WI38 (cell line): ENCODE measurements at regions not wholly inside any gene's neighbourhood (a gene's known extent, or its start where the extent isn't known, plus 50 kb on each side); places are given as distances from the start of the nearest gene placed in this dataset.
"Not testable (repeated sequence)": the region's sequence is repeated elsewhere in the genome, so short reads cannot be mapped to it uniquely, and the experiment has no call there.

Experiments used
- H3K4me3 ChIP-seq: 2 replicates; pipeline ENCODE4 v1.5.1; 2011; ENCODE audit warnings: low read depth, mild to moderate bottlenecking, control low read depth, low read length
- CTCF ChIP-seq: IDR thresholded peaks from 2 replicates; pipeline ENCODE4 v1.5.1; 2012; ENCODE audit warnings: low read depth, mild to moderate bottlenecking, control low read depth, low read length

- no peak for TF ChIP-seq CTCF
- no peak overlapping the region for H3K4me3 ChIP-seq
Observed at GRCh38 chr1:213332491-213332890, 281.4 kb downstream of the RPS6KC1 start.

- H3K4me3 ChIP-seq = no peak overlapping the region
- TF ChIP-seq CTCF = no peak
Observed at GRCh38 chr1:213333121-213333520, 282.1 kb downstream of the RPS6KC1 start.

- TF ChIP-seq CTCF = no peak
Observed at GRCh38 chr1:213335084-213335483, 284.0 kb downstream of the RPS6KC1 start.

GRCh38 chr1:213337025-213337678, 286.1 kb downstream of the RPS6KC1 start:
- TF ChIP-seq CTCF = no peak

More at GRCh38 chr1:213335084-213335483, 284.0 kb downstream of the RPS6KC1 start:
- no peak overlapping the region for H3K4me3 ChIP-seq

DNA sequence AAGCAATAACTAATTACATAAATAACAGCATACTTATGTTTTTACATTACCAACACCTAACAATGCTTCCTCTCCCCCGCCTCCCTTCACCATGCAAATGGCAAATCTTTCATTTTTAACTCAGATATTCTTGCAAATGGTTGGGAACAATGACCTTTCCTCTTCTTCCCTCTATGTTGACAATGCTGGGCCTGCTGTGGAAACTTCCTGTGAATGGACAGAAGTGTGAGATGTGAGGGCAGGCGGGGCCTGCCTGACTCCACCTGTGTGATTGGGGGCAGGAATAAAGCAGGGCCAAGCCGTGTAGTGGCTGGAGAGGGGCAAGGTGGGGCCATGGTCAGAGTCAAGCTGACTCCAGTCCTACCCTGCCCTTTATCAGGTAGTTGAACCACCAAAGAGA, 289.6 kb downstream of the RPS6KC1 start:
- no peak overlapping the region for H3K4me3 ChIP-seq
- no peak for TF ChIP-seq CTCF

More at GRCh38 chr1:213337025-213337678, 286.1 kb downstream of the RPS6KC1 start:
- H3K4me3 ChIP-seq = no peak overlapping the region

- H3K4me3 ChIP-seq = no peak overlapping the region
- TF ChIP-seq CTCF = no peak
Observed at GRCh38 chr1:213345621-213346020, 294.6 kb downstream of the RPS6KC1 start.

DNA sequence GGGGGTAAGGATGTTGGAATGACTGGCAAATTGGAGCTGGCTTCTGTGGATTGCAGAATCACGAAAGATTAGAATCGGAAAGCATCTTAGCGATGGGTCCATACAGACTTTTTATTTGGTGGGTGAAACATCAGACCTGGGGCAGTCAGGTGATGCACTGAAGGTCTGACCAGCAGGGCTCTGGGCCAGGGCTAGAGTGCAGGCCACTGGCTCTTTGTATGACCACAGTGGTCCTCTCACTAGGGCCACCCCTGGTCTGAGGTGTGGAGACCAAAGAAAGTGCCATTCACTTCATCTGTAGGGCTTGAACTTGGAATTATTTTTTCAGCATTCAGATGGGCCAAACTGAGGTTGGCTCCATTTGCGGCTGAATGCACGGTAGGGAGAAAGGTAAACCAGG, 306.4 kb downstream of the RPS6KC1 start:
- no peak overlapping the region for H3K4me3 ChIP-seq
- TF ChIP-seq CTCF = no peak

- H3K4me3 ChIP-seq = not testable (repeated sequence)
Observed at GRCh38 chr1:213358368-213358767, 307.3 kb downstream of the RPS6KC1 start.
